Sigmoid colon (tissue), 6 donors: ENCODE measurements at regions not wholly inside any gene's neighbourhood (a gene's known extent, or its start where the extent isn't known, plus 50 kb on each side); places are given as distances from the start of the nearest gene placed in this dataset.

Experiments used
- DNase-seq: peaks from one replicate; pipeline ENCODE4 v3.0.0-alpha.2; 2019
- H3K27ac ChIP-seq, 4 donors: fragments of 200-600 bp; sonication (generic); one replicate each; pipeline ENCODE4 v1.5.1; 2016 to 2019; ENCODE audit warnings: mild to moderate bottlenecking in 1 of 4
- H3K27me3 ChIP-seq, 3 donors: fragments of 200-600 bp; sonication (generic); one replicate each; pipeline ENCODE4 v1.5.1; 2019; ENCODE audit warnings: mild to moderate bottlenecking in 1 of 3
- H3K36me3 ChIP-seq, 4 donors: fragments of 200-600 bp; sonication (generic); one replicate each; pipeline ENCODE4 v1.5.1; 2016 to 2019
- H3K4me1 ChIP-seq, 4 donors: fragments of 200-600 bp; sonication (generic); one replicate each; pipeline ENCODE4 v1.5.1; 2017 to 2019
- H3K4me3 ChIP-seq, 4 donors: fragments of 200-600 bp; sonication (generic); one replicate each; pipeline ENCODE4 v1.5.1; 2017 to 2019; ENCODE audit warnings: mild to moderate bottlenecking in 2 of 4, moderate library complexity in 1 of 4
- H3K9me3 ChIP-seq, 4 donors: fragments of 200-600 bp in 3 of 4; sonication (generic) in 3 of 4; one replicate each; pipeline versions ENCODE4 v1.5.1 to v1.6.1; 2013 to 2019
- EP300 ChIP-seq, 4 donors: sonication (generic); formaldehyde crosslinking; IDR thresholded peaks; one replicate each; pipeline ENCODE4 v1.6.1; 2017; ENCODE audit warnings: antibody characterized with exemption in 4 of 4
- POLR2A ChIP-seq, 2 donors: fragments of 450-650 bp; IDR thresholded peaks; one replicate each; pipeline ENCODE4 v1.6.1; 2016; ENCODE audit warnings: antibody characterized with exemption in 2 of 2, mild to moderate bottlenecking in 2 of 2, moderate library complexity in 2 of 2
- POLR2AphosphoS5 ChIP-seq, 4 donors: sonication (generic); formaldehyde crosslinking; IDR thresholded peaks; one replicate each; pipeline ENCODE4 v1.6.1; 2017; ENCODE audit warnings: antibody characterized with exemption in 4 of 4
- WGBS, 2 donors: extraction: QIAGEN DNeasy Blood & Tissue Kit; methylation state at CpG; one replicate each; pipeline ENCODE4 v1.1.7; 2013; 5-methylcytosine and 5-hydroxymethylcytosine counted together
- intact Hi-C: fragments of 100-400 bp; cut with DNase I; formaldehyde crosslinking; loops from one replicate; pipeline ENCODE4 v1.15.1; 2023
- TF ChIP-seq, protein P1 (sequence below), 4 experiments: fragments of 450-650 bp in 3 of 4; fragments of 200-600 bp in 1 of 4; IDR thresholded peaks; one replicate each; pipeline ENCODE4 v1.5.1; 2016 to 2019; ENCODE audit warnings: antibody characterized with exemption in 4 of 4, mild to moderate bottlenecking in 3 of 4, moderate library complexity in 2 of 4
- donor health status: healthy with polysubstance abuse.
- donor health status: healthy.

DNA sequence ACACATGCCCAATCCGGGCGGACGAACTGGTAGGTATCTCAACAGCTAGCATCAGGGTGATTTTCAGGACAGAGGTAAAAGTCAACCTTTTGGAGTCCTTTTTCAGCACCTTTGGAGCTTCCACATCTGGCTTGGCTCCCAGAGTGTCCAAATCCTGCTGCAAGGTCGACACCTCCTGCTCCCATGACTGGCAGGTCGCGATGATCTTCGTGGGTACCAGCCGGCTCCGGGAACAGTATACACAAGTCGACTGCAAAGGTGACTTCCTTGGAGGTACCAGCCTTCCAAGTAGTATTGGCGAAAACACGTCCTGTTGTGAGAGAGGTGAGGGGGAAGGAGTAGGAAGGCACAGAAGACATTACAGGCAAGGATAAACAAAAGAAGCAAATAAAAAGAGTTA is 672.7 kb downstream of the TMEM121 start:
- DNase-seq = no peak
- WGBS, 2 donors = 81 to 87% methylated on average over 12 of the region's 12 CpGs
- Histone ChIP-seq H3K4me1 (no peaks in the 10 kb centered on the region), H3K9me3 (no peaks in the 10 kb centered on the region), H3K27ac (no peak overlapping the region), H3K27me3 (peaks cover 0 to 7% (median 0%) of the 10 kb centered on the region in 3 donors), H3K36me3 (no peaks in the 10 kb centered on the region), H3K4me3 (no peak overlapping the region)
- intact Hi-C loops = no loop called here
- TF ChIP-seq POLR2AphosphoS5 (IDR thresholded peaks at IDR 0.05) (no peak), POLR2A (IDR thresholded peaks at IDR 0.05) (no peak), EP300 (IDR thresholded peaks at IDR 0.05) (no peak)
- TF ChIP-seq, protein P1, sequence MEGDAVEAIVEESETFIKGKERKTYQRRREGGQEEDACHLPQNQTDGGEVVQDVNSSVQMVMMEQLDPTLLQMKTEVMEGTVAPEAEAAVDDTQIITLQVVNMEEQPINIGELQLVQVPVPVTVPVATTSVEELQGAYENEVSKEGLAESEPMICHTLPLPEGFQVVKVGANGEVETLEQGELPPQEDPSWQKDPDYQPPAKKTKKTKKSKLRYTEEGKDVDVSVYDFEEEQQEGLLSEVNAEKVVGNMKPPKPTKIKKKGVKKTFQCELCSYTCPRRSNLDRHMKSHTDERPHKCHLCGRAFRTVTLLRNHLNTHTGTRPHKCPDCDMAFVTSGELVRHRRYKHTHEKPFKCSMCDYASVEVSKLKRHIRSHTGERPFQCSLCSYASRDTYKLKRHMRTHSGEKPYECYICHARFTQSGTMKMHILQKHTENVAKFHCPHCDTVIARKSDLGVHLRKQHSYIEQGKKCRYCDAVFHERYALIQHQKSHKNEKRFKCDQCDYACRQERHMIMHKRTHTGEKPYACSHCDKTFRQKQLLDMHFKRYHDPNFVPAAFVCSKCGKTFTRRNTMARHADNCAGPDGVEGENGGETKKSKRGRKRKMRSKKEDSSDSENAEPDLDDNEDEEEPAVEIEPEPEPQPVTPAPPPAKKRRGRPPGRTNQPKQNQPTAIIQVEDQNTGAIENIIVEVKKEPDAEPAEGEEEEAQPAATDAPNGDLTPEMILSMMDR (IDR thresholded peaks at IDR 0.05) = no peak

GRCh38 chr14:106200541-106201315 is 674.3 kb downstream of the TMEM121 start:
- TF ChIP-seq EP300 (IDR thresholded peaks at IDR 0.05) (no peak), POLR2AphosphoS5 (IDR thresholded peaks at IDR 0.05) (no peak), POLR2A (IDR thresholded peaks at IDR 0.05) (no peak)
- TF ChIP-seq, protein P1 (IDR thresholded peaks at IDR 0.05) = no peak
- 72 to 89% methylated on average over 25 of the region's 25 CpGs for WGBS, 2 donors
- H3K36me3 ChIP-seq = no peaks in the 10 kb centered on the region
- H3K27me3 ChIP-seq = peaks cover 0 to 3% (median 0%) of the 10 kb centered on the region in 3 donors
- H3K4me3 ChIP-seq = no peak overlapping the region
- DNase-seq = no peak
- H3K4me1 ChIP-seq = no peaks in the 10 kb centered on the region
- intact Hi-C loops = no loop called here
- H3K27ac ChIP-seq = no peak overlapping the region
- H3K9me3 ChIP-seq = no peaks in the 10 kb centered on the region

GRCh38 chr14:106201376-106201775 is 675.0 kb downstream of the TMEM121 start:
- DNase-seq = no peak
- WGBS, 2 donors = 62 to 80% methylated on average over 2 of the region's 2 CpGs
- H3K27me3 ChIP-seq = peaks cover 0 to 3% (median 0%) of the 10 kb centered on the region in 3 donors
- H3K4me3 ChIP-seq = no peak overlapping the region
- no peaks in the 10 kb centered on the region for H3K9me3 ChIP-seq
- H3K36me3 ChIP-seq = no peaks in the 10 kb centered on the region
- H3K27ac ChIP-seq = no peak overlapping the region
- TF ChIP-seq POLR2AphosphoS5 (IDR thresholded peaks at IDR 0.05) = no peak
- no peak for TF ChIP-seq EP300 (IDR thresholded peaks at IDR 0.05)
- no peak for TF ChIP-seq POLR2A (IDR thresholded peaks at IDR 0.05)
- TF ChIP-seq, protein P1 (IDR thresholded peaks at IDR 0.05) = no peak
- H3K4me1 ChIP-seq = no peaks in the 10 kb centered on the region
- intact Hi-C loops = no loop called here

- H3K27ac ChIP-seq = no peak overlapping the region
- no peak for TF ChIP-seq POLR2AphosphoS5 (IDR thresholded peaks at IDR 0.05)
- H3K4me1 ChIP-seq = no peaks in the 10 kb centered on the region
- no peaks in the 10 kb centered on the region for H3K9me3 ChIP-seq
- H3K4me3 ChIP-seq = no peak overlapping the region
- 81 to 88% methylated on average over 9 of the region's 9 CpGs for WGBS, 2 donors
- H3K36me3 ChIP-seq = no peaks in the 10 kb centered on the region
- peaks cover 0 to 3% (median 0%) of the 10 kb centered on the region in 3 donors for H3K27me3 ChIP-seq
- intact Hi-C loops = no loop called here
- no peak for DNase-seq
Observed at GRCh38 chr14:106203438-106203837, 677.1 kb downstream of the TMEM121 start.

DNA sequence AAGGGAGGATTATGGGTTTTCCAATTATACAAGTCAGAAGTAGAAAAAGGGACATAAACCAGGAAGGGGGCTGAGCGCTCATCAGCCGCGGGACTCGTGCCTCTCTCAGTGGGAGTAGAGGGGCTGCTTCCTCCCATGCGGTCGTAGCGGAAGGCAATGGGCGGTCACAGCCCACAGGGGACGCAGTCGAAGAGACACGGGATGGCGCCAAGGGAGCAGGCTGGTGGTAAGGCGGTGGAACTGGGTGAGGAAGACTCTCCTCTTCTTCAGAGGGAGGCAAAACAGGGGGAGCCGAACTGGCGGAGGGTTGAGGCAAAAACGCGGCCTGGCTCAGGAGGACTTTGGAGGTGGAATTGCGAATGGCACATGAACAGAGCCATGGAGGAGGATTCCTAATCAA is 677.7 kb downstream of the TMEM121 start:
- no peaks in the 10 kb centered on the region for H3K4me1 ChIP-seq
- DNase-seq = no peak
- intact Hi-C loops = no loop called here
- H3K9me3 ChIP-seq = no peaks in the 10 kb centered on the region
- H3K36me3 ChIP-seq = no peaks in the 10 kb centered on the region
- H3K27me3 ChIP-seq = peaks cover 0 to 3% (median 0%) of the 10 kb centered on the region in 3 donors
- H3K27ac ChIP-seq = no peak overlapping the region
- TF ChIP-seq POLR2A (IDR thresholded peaks at IDR 0.05) (no peak), EP300 (IDR thresholded peaks at IDR 0.05) (no peak), POLR2AphosphoS5 (IDR thresholded peaks at IDR 0.05) (no peak)
- TF ChIP-seq, protein P1 (IDR thresholded peaks at IDR 0.05) = no peak
- 88 to 90% methylated on average over 18 of the region's 18 CpGs for WGBS, 2 donors
- H3K4me3 ChIP-seq = no peak overlapping the region
